ENCODE measurements at regions not wholly inside any gene's neighbourhood (a gene's known extent, or its start where the extent isn't known, plus 50 kb on each side); places are given as distances from the start of the nearest gene placed in this dataset.

GRCh38 chr13:39870197-39870747, 214.8 kb downstream of the COG6 start:
- Histone ChIP-seq H3K4me3 (replicated peaks in 1 of 4; ENCODE audit: control extremely low read depth in 1 of 4, insufficient read depth in 1 of 4, low read depth in 3 of 4, low read length in 4 of 4) (no peak overlapping the region), H3K4me2 (ENCODE audit: extremely low read depth, insufficient read depth, low read length) (no peak overlapping the region), H3K36me3 (ENCODE audit: control insufficient read depth, insufficient read depth, low read length) (no peaks in the 10 kb centered on the region), H2AFZ (ENCODE audit: low read length) (no peak overlapping the region), H3K9ac (ENCODE audit: insufficient read depth, low read length) (no peak overlapping the region), H3K9me3 (ENCODE audit: control insufficient read depth, insufficient read depth, low read depth, low read length) (no peaks in the 10 kb centered on the region), H3K27me3 (ENCODE audit: control insufficient read depth, insufficient read depth, low read length) (no peaks in the 10 kb centered on the region), H3K79me2 (ENCODE audit: control insufficient read depth, insufficient read depth, low read length) (no peaks in the 10 kb centered on the region), H4K20me1 (ENCODE audit: control insufficient read depth, extremely low read depth, insufficient read depth, low read length) (no peaks in the 10 kb centered on the region), H3K4me1 (ENCODE audit: control insufficient read depth, extremely low read depth, insufficient read depth, low read length) (no peaks in the 10 kb centered on the region), H3K27ac (ENCODE audit: insufficient read depth, low read length) (no peak overlapping the region)
- no peak for DNase-seq (ENCODE audit: low read depth in 2 of 2)
- TF ChIP-seq EZH2 (IDR thresholded peaks at IDR 0.05; ENCODE audit: low read length, missing control alignments) (no peak), CTCF (conservative IDR thresholded peaks at IDR 0.05 in 1 of 2, IDR thresholded peaks at IDR 0.05 in 1 of 2; ENCODE audit: low read depth in 1 of 2, low read length in 2 of 2) (no peak)

GRCh38 chr13:39874331-39875053, 219.0 kb downstream of the COG6 start:
- H4K20me1 ChIP-seq (ENCODE audit: control insufficient read depth, extremely low read depth, insufficient read depth, low read length) = no peaks in the 10 kb centered on the region
- H3K9me3 ChIP-seq (ENCODE audit: control insufficient read depth, insufficient read depth, low read depth, low read length) = no peaks in the 10 kb centered on the region
- H2AFZ ChIP-seq (ENCODE audit: low read length) = no peak overlapping the region
- TF ChIP-seq EZH2 (IDR thresholded peaks at IDR 0.05; ENCODE audit: low read length, missing control alignments) (no peak), CTCF (conservative IDR thresholded peaks at IDR 0.05 in 1 of 2, IDR thresholded peaks at IDR 0.05 in 1 of 2; ENCODE audit: low read depth in 1 of 2, low read length in 2 of 2) (no peak)
- H3K36me3 ChIP-seq (ENCODE audit: control insufficient read depth, insufficient read depth, low read length) = no peaks in the 10 kb centered on the region
- no peak overlapping the region for H3K27ac ChIP-seq (ENCODE audit: insufficient read depth, low read length)
- H3K79me2 ChIP-seq (ENCODE audit: control insufficient read depth, insufficient read depth, low read length) = no peaks in the 10 kb centered on the region
- H3K4me1 ChIP-seq (ENCODE audit: control insufficient read depth, extremely low read depth, insufficient read depth, low read length) = peaks cover 8% of the 10 kb centered on the region
- DNase-seq (ENCODE audit: low read depth in 2 of 2) = no peak
- H3K9ac ChIP-seq (ENCODE audit: insufficient read depth, low read length) = no peak overlapping the region
- no peak overlapping the region for H3K4me3 ChIP-seq (replicated peaks in 1 of 4; ENCODE audit: control extremely low read depth in 1 of 4, insufficient read depth in 1 of 4, low read depth in 3 of 4, low read length in 4 of 4)
- no peaks in the 10 kb centered on the region for H3K27me3 ChIP-seq (ENCODE audit: control insufficient read depth, insufficient read depth, low read length)
- no peak overlapping the region for H3K4me2 ChIP-seq (ENCODE audit: extremely low read depth, insufficient read depth, low read length)

GRCh38 chr13:39875111-39875987, 219.9 kb downstream of the COG6 start:
- Histone ChIP-seq H3K27me3 (ENCODE audit: control insufficient read depth, insufficient read depth, low read length) (no peaks in the 10 kb centered on the region), H3K4me3 (replicated peaks in 1 of 4; ENCODE audit: control extremely low read depth in 1 of 4, insufficient read depth in 1 of 4, low read depth in 3 of 4, low read length in 4 of 4) (no peak overlapping the region), H4K20me1 (ENCODE audit: control insufficient read depth, extremely low read depth, insufficient read depth, low read length) (no peaks in the 10 kb centered on the region), H3K9ac (ENCODE audit: insufficient read depth, low read length) (no peak overlapping the region), H3K4me2 (ENCODE audit: extremely low read depth, insufficient read depth, low read length) (no peak overlapping the region), H3K27ac (ENCODE audit: insufficient read depth, low read length) (peak overlapping the region; percentile 48), H2AFZ (ENCODE audit: low read length) (peak overlapping the region; percentile 65), H3K4me1 (ENCODE audit: control insufficient read depth, extremely low read depth, insufficient read depth, low read length) (peaks cover 8% of the 10 kb centered on the region), H3K9me3 (ENCODE audit: control insufficient read depth, insufficient read depth, low read depth, low read length) (no peaks in the 10 kb centered on the region), H3K79me2 (ENCODE audit: control insufficient read depth, insufficient read depth, low read length) (no peaks in the 10 kb centered on the region), H3K36me3 (ENCODE audit: control insufficient read depth, insufficient read depth, low read length) (no peaks in the 10 kb centered on the region)
- DNase-seq (ENCODE audit: low read depth in 2 of 2) = no peak
- TF ChIP-seq EZH2 (IDR thresholded peaks at IDR 0.05; ENCODE audit: low read length, missing control alignments) = no peak
- no peak for TF ChIP-seq CTCF (conservative IDR thresholded peaks at IDR 0.05 in 1 of 2, IDR thresholded peaks at IDR 0.05 in 1 of 2; ENCODE audit: low read depth in 1 of 2, low read length in 2 of 2)

Data from fibroblast of lung (primary cell).